Endothelial cell (in vitro differentiated cells): ENCODE measurements at regions not wholly inside any gene's neighbourhood (a gene's known extent, or its start where the extent isn't known, plus 50 kb on each side); places are given as distances from the start of the nearest gene placed in this dataset.

Experiments used
- DNase-seq: peaks from one replicate; pipeline ENCODE4 v3.0.0; 2021; ENCODE audit warnings: low spot score
- H3K27ac Mint-ChIP-seq: one replicate; pipeline ENCODE4 v1.8.0; 2021; ENCODE audit warnings: mixed read lengths, inconsistent platforms; ENCODE audit not compliant: unreplicated experiment
- H3K27me3 Mint-ChIP-seq: one replicate; pipeline ENCODE4 v1.8.0; 2021; ENCODE audit warnings: mild to moderate bottlenecking, moderate library complexity, mixed read lengths, inconsistent platforms; ENCODE audit not compliant: unreplicated experiment
- H3K36me3 Mint-ChIP-seq: one replicate; pipeline ENCODE4 v1.8.0; 2021; ENCODE audit warnings: mild to moderate bottlenecking, low read depth, mixed read lengths, inconsistent platforms; ENCODE audit not compliant: unreplicated experiment
- H3K4me1 Mint-ChIP-seq: one replicate; pipeline ENCODE4 v1.8.0; 2021; ENCODE audit warnings: mild to moderate bottlenecking, mixed read lengths, inconsistent platforms; ENCODE audit not compliant: unreplicated experiment
- H3K4me3 Mint-ChIP-seq: one replicate; pipeline ENCODE4 v1.8.0; 2021; ENCODE audit warnings: mild to moderate bottlenecking, mixed read lengths, inconsistent platforms; ENCODE audit not compliant: unreplicated experiment
- H3K9me3 Mint-ChIP-seq: one replicate; pipeline ENCODE4 v1.8.0; 2021; ENCODE audit warnings: mixed read lengths, inconsistent platforms; ENCODE audit not compliant: unreplicated experiment
- CTCF ChIP-seq: fragments of 200-600 bp; sonication (generic); IDR thresholded peaks from one replicate; pipeline ENCODE4 v1.5.0; 2021; ENCODE audit warnings: antibody characterized with exemption; ENCODE audit not compliant: unreplicated experiment

GRCh38 chr15:62439543-62440016, 274.5 kb upstream of the C2CD4B start:
- H3K36me3 Mint-ChIP-seq: no peaks in the 10 kb centered on the region
- H3K4me3 Mint-ChIP-seq: no peak overlapping the region
- no peak for TF ChIP-seq CTCF
- H3K4me1 Mint-ChIP-seq: no peaks in the 10 kb centered on the region
- H3K27ac Mint-ChIP-seq: no peak overlapping the region
- no peak for DNase-seq
- no peaks in the 10 kb centered on the region for H3K27me3 Mint-ChIP-seq
- no peaks in the 10 kb centered on the region for H3K9me3 Mint-ChIP-seq

GRCh38 chr15:62440362-62441105, 275.4 kb upstream of the C2CD4B start:
- H3K27me3 Mint-ChIP-seq: no peaks in the 10 kb centered on the region
- DNase-seq: no peak
- no peaks in the 10 kb centered on the region for H3K4me1 Mint-ChIP-seq
- no peak overlapping the region for H3K27ac Mint-ChIP-seq
- no peak overlapping the region for H3K4me3 Mint-ChIP-seq
- H3K36me3 Mint-ChIP-seq: no peaks in the 10 kb centered on the region
- TF ChIP-seq CTCF: no peak
- no peaks in the 10 kb centered on the region for H3K9me3 Mint-ChIP-seq

GRCh38 chr15:62444104-62445022, 279.3 kb upstream of the C2CD4B start:
- DNase-seq: no peak
- Mint-ChIP-seq H3K4me1 (no peaks in the 10 kb centered on the region), H3K27me3 (peaks cover 4% of the 10 kb centered on the region), H3K36me3 (no peaks in the 10 kb centered on the region), H3K4me3 (no peak overlapping the region), H3K9me3 (no peaks in the 10 kb centered on the region), H3K27ac (no peak overlapping the region)
- TF ChIP-seq CTCF: no peak

GRCh38 chr15:62445244-62445643, 280.2 kb upstream of the C2CD4B start:
- no peak for DNase-seq
- TF ChIP-seq CTCF: no peak

GRCh38 chr15:62446984-62447383, 281.9 kb upstream of the C2CD4B start:
- Mint-ChIP-seq H3K4me3 (peak overlapping the region; percentile 23), H3K27ac (no peak overlapping the region), H3K36me3 (no peaks in the 10 kb centered on the region), H3K4me1 (peaks cover 3% of the 10 kb centered on the region), H3K9me3 (no peaks in the 10 kb centered on the region), H3K27me3 (peaks cover 4% of the 10 kb centered on the region)
- TF ChIP-seq CTCF: no peak
- no peak for DNase-seq

More at GRCh38 chr15:62445244-62445643, 280.2 kb upstream of the C2CD4B start:
- Mint-ChIP-seq H3K4me1 (no peaks in the 10 kb centered on the region), H3K9me3 (no peaks in the 10 kb centered on the region), H3K27me3 (peaks cover 4% of the 10 kb centered on the region), H3K27ac (no peak overlapping the region), H3K4me3 (no peak overlapping the region), H3K36me3 (no peaks in the 10 kb centered on the region)
